HG02642 (cell line): ENCODE measurements at regions not wholly inside any gene's neighbourhood (a gene's known extent, or its start where the extent isn't known, plus 50 kb on each side); places are given as distances from the start of the nearest gene placed in this dataset.
"Not testable (repeated sequence)": the region's sequence is repeated elsewhere in the genome, so short reads cannot be mapped to it uniquely, and the experiment has no call there.

Experiments
- ATAC-seq: cut with Tn5 transposase; IDR thresholded peaks from one replicate; pipeline ENCODE4 v1.9.1; 2021; ENCODE audit warnings: mild to moderate bottlenecking; ENCODE audit not compliant: unreplicated experiment, poor library complexity

- ATAC-seq = no peak
Observed at GRCh38 chr6:169023161-169023874, 230.3 kb downstream of the THBS2 start.

GRCh38 chr6:169022079-169022478 is 231.6 kb downstream of the THBS2 start:
- no peak for ATAC-seq

DNA sequence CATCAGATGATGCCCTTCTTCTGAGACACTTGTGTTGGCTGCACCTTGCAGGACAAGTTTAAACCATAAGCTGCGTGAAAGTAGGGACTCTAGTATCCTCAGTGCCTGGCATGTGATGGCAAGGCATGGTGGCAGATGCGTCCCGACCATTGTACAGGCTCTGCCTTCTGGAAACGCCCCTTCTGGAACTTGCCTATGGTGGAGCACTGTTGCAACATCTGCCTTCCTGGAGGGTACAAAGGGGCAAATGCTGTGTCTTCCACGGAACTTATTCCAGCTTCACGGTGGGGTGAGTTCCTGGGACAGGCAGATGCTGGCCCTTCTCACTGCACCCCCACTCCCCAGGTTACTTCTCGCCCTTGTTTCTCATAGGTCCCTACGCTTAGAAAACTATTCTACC is 232.8 kb downstream of the THBS2 start:
- ATAC-seq = no peak

GRCh38 chr6:169019727-169020491 is 233.7 kb downstream of the THBS2 start:
- no peak for ATAC-seq

DNA sequence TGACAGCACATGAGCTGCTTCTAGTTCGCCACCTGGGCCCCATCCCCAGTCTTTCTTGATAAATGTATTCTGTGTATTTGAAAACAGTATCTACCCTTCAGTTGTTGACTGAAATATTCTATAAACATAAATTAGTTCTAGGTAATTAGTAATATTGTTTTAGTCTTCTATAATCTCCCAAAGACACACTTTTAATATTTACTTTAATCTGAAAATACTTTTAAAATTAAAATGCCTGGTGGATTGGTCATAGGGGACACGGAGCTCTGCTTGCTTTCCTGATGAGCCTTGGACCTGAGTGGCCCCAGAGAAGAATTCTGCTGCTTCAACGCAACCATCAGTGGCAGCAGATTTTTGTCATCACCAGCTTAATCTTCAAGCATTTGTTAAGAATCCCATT is 234.5 kb downstream of the THBS2 start:
- ATAC-seq = no peak

- no peak for ATAC-seq
Observed at GRCh38 chr6:169016758-169017157, 236.9 kb downstream of the THBS2 start.

DNA sequence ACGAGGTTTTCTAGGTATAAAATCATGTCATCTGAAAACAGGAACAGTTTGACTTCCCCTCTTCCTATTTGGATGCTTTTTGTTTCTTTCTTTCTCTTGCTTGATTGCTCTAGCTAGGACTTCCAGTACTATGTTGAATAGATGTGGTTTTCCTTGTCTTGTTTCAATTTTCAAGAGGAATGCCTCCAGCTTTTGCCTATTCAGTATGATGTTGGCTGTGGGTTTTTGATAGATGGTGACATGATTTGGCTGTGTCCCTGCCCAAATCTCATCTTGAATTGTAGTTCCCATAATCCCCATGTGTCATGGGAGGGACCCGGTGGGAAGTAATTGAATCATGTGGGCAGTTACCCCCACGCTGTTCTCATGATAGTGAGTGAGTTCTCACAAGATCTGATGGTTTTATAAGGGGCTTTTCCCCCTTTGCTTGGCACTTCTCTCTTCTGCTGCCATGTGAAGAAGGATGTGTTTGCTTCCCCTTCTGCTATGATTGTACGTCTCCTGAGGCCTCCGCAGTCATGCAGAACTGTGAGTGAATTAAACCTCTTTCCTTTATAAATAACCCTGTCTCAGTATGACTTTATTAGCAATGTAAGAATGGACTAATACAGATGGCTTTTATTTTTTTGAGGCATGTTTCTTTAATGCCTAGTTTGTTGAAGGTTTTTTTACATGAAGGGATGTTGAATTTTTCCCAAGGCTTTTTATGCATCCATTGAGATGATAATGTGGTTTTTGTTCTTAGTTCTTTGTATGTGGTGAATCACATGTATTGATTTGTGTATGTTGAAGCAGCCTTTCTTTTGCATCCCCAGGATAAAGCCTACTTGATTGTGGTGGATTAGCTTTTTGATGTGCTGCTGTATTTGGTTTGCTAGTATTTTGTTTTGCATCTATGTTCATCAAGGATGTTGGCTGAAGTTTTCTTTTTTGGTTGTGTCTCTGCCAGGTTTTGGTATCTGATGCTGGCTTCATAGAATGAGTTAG is 239.1 kb downstream of the THBS2 start:
- no peak for ATAC-seq

DNA sequence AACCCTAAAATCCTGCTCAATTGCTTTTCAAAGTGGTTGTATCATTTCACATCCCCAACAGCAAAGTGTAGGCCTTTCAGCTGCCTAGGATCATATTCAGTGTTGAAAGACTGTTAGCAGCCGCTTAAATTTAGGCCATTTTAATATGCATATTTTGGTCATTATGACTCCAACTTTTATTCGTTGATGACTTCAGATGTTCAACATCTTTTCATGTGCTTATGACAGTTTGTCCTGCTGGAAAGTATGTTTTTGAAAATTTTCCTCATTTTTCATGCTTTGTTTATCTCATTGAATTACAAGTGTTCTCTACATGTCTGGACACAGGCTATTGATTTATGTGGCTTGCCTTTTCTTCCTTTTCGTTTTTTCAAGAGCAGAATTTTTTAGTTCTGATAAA is 244.0 kb downstream of the THBS2 start:
- ATAC-seq = no peak

DNA sequence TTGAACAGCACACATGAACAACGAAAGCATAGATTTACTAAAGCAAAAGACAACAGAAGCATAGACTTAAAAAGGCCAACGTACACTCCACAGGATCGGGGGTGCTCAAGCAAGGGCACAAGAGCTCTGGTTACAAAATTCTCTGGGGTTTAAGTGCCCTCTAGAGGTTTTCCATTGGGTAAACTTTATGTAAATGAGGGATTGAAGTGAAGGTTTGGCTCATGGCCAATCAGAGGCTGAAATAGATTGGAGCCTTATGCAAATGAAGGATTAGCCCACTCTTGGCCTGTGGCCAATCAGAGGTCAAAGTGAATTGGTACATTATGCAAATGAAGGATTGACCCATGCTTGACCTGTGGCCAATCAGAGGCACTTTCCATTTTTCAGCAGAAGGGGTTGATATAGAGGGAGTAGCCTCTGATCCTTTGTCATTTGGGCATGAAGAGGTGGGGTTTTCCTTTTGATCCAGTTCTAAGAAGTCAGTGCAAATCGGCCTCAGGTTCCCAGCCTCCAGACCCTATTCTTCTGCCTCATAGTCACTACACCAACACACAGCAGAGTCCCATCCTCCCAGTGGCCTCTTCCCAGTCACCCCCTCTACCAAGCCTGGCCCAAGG is 244.9 kb downstream of the THBS2 start:
- ATAC-seq = no peak

- no peak for ATAC-seq
Observed at GRCh38 chr6:169005166-169005565, 248.5 kb downstream of the THBS2 start.

- no peak for ATAC-seq
Observed at GRCh38 chr6:169000022-169000421, 253.6 kb downstream of the THBS2 start.

GRCh38 chr6:168999392-168999791 is 254.3 kb downstream of the THBS2 start:
- no peak for ATAC-seq

- ATAC-seq = no peak
Observed at GRCh38 chr6:168996356-168996625, 257.4 kb downstream of the THBS2 start.

- ATAC-seq = no peak
Observed at GRCh38 chr6:168995526-168996355, 257.9 kb downstream of the THBS2 start.

- no peak for ATAC-seq
Observed at GRCh38 chr6:168994956-168995355, 258.7 kb downstream of the THBS2 start.

- no peak for ATAC-seq
Observed at GRCh38 chr6:168992446-168993144, 261.1 kb downstream of the THBS2 start.

DNA sequence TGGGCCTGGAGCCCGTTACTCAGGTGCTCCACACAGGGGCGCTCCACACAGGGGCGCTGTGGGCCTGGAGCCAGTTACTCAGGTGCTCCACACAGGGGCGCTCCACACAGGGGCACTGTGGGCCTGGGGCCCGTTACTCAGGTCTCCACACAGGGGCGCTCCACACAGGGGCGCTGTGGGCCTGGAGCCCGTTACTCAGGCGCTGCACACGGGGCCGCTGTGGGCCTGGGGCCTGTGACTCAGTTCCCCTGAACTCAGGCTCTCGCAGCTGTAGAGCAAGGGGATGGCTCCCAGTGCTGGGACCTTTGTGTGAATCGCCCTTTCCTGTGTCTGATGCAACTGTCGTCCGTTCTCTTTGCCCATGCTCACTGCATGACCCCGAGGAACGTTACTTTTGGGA is 262.0 kb downstream of the THBS2 start:
- not testable (repeated sequence) for ATAC-seq

- no peak for ATAC-seq
Observed at GRCh38 chr6:168990019-168990751, 263.5 kb downstream of the THBS2 start.
